Ishikawa (cell line): ENCODE measurements at regions not wholly inside any gene's neighbourhood (a gene's known extent, or its start where the extent isn't known, plus 50 kb on each side); places are given as distances from the start of the nearest gene placed in this dataset.

Source experiments
- CEBPB ChIP-seq: IDR thresholded peaks from 2 replicates; pipeline ENCODE4 v1.6.1; 2012
- CREB1 ChIP-seq: IDR thresholded peaks from 2 replicates; pipeline ENCODE4 v1.6.1; 2012; ENCODE audit warnings: low read depth
- EGR1 ChIP-seq: IDR thresholded peaks from 2 replicates; pipeline ENCODE4 v1.6.1; 2012
- EP300 ChIP-seq: IDR thresholded peaks from 2 replicates; pipeline ENCODE4 v1.6.1; 2012; ENCODE audit warnings: borderline replicate concordance
- FOXM1 ChIP-seq: IDR thresholded peaks from 2 replicates; pipeline ENCODE4 v1.6.1; 2012; ENCODE audit warnings: low read depth, borderline replicate concordance
- MAX ChIP-seq: IDR thresholded peaks from 2 replicates; pipeline ENCODE4 v1.6.1; 2012
- NFIC ChIP-seq: IDR thresholded peaks from 2 replicates; pipeline ENCODE4 v1.6.1; 2012
- RAD21 ChIP-seq: IDR thresholded peaks from 2 replicates; pipeline ENCODE4 v1.6.1; 2012; ENCODE audit warnings: low read depth
- REST ChIP-seq: IDR thresholded peaks from 2 replicates; pipeline ENCODE4 v1.6.1; 2012; ENCODE audit warnings: low read depth, mild to moderate bottlenecking
- TAF1 ChIP-seq: IDR thresholded peaks from 2 replicates; pipeline ENCODE4 v1.6.1; 2012; ENCODE audit warnings: low read depth, mild to moderate bottlenecking
- TCF12 ChIP-seq: IDR thresholded peaks from 2 replicates; pipeline ENCODE4 v1.6.1; 2012; ENCODE audit warnings: low read depth
- TEAD4 ChIP-seq: IDR thresholded peaks from 2 replicates; pipeline ENCODE4 v1.6.1; 2012
- USF1 ChIP-seq: IDR thresholded peaks from 2 replicates; pipeline ENCODE4 v1.6.1; 2012
- YY1 ChIP-seq: IDR thresholded peaks from 2 replicates; pipeline ENCODE4 v1.6.1; 2012; ENCODE audit warnings: low read depth
- ZBTB7A ChIP-seq: IDR thresholded peaks from 2 replicates; pipeline ENCODE4 v1.6.1; 2012; ENCODE audit warnings: low read depth

- TF ChIP-seq EGR1 (no peak), RAD21 (no peak), ZBTB7A (no peak), MAX (no peak), TCF12 (no peak), TAF1 (no peak), YY1 (no peak), USF1 (no peak)
Observed at GRCh38 chr13:28601581-28601980, 57.3 kb upstream of the POMP start.

- TF ChIP-seq ZBTB7A, result no peak
- TF ChIP-seq FOXM1, result no peak
- no peak for TF ChIP-seq USF1
- TF ChIP-seq EP300, result no peak
- TF ChIP-seq YY1, result no peak
Observed at GRCh38 chr13:28597641-28598040, 61.3 kb upstream of the POMP start.

GRCh38 chr13:28590461-28590860 lies 68.5 kb upstream of the POMP start:
- TF ChIP-seq EGR1 (no peak), YY1 (no peak), NFIC (no peak)

GRCh38 chr13:28588296-28588695 lies 70.6 kb upstream of the POMP start:
- TF ChIP-seq MAX (no peak), EP300 (no peak), RAD21 (no peak)

GRCh38 chr13:28587174-28587540 lies 71.8 kb upstream of the POMP start:
- TF ChIP-seq YY1, result no peak
- no peak for TF ChIP-seq RAD21
- TF ChIP-seq FOXM1, result no peak
- no peak for TF ChIP-seq EGR1
- no peak for TF ChIP-seq MAX
- TF ChIP-seq TAF1, result no peak
- no peak for TF ChIP-seq CEBPB

GRCh38 chr13:28586439-28587173 lies 72.3 kb upstream of the POMP start:
- TF ChIP-seq TCF12, result no peak
- no peak for TF ChIP-seq YY1
- TF ChIP-seq REST, result no peak
- TF ChIP-seq TAF1, result no peak
- no peak for TF ChIP-seq NFIC
- TF ChIP-seq ZBTB7A, result no peak
- TF ChIP-seq USF1, result no peak
- no peak for TF ChIP-seq MAX
- no peak for TF ChIP-seq EGR1
- TF ChIP-seq CREB1, result no peak
- TF ChIP-seq EP300, result no peak
- no peak for TF ChIP-seq TEAD4
- no peak for TF ChIP-seq FOXM1
- no peak for TF ChIP-seq RAD21
- TF ChIP-seq CEBPB, result no peak

GRCh38 chr13:28585561-28585960 lies 73.4 kb upstream of the POMP start:
- no peak for TF ChIP-seq YY1
- TF ChIP-seq CEBPB, result no peak
- TF ChIP-seq RAD21, result no peak
- no peak for TF ChIP-seq TAF1
- no peak for TF ChIP-seq EP300
- TF ChIP-seq EGR1, result no peak
- TF ChIP-seq MAX, result no peak
- no peak for TF ChIP-seq NFIC
- TF ChIP-seq ZBTB7A, result no peak
- no peak for TF ChIP-seq TCF12
- no peak for TF ChIP-seq FOXM1
- no peak for TF ChIP-seq USF1
- no peak for TF ChIP-seq CREB1
- no peak for TF ChIP-seq TEAD4
- TF ChIP-seq REST, result no peak
